ENCODE measurements at regions not wholly inside any gene's neighbourhood (a gene's known extent, or its start where the extent isn't known, plus 50 kb on each side); places are given as distances from the start of the nearest gene placed in this dataset.
A peak's percentile ranks its signal among the peaks of the same experiment; 100 is the strongest.

DNA sequence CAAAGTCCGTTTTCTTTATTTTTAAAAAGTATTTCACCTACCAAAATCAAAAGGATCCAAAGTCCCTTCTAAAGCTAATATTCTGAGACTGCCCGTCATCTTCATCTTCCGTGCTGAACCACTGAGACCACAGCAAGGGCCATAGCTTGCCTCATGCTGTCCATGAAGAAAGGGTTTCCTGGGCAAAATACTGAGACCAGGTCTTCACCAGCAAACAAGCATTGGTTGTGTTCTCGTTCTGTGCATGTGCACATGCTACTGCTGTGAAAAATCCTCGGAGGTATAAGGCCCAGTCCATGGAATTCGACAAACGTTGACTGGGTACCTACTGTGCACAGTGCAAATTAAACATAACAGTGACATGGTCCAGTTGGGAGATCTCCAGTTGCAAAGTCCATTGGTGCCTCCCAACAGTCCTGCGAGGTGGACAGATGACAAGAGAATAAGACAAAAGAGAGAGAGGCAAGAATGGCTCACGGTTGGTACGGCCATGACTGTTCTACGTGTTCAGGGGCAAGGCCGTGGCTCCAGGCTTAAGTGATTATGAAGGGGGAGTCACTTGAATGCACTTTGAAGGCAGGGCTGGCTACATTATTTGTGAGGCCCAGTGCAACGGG, 192.6 kb upstream of the GLI2 start (continued):
- peak; percentile 80; the same call in 1 of the 2 replicates for TF ChIP-seq ZNF747 (CRISPR knock-in tag; IDR thresholded peaks at IDR 0.05; ENCODE audit: borderline replicate concordance)
- TF ChIP-seq ZNF816 (CRISPR knock-in tag; IDR thresholded peaks at IDR 0.05; ENCODE audit: borderline replicate concordance) = peak; percentile 58; the same call in 1 of the 2 replicates
- peak; percentile 67 for TF ChIP-seq ZHX1 (CRISPR knock-in tag; IDR thresholded peaks at IDR 0.05; ENCODE audit: low read depth)
- peak; percentile 76; the same call in 1 of the 2 replicates for TF ChIP-seq ZNF788 (CRISPR knock-in tag; IDR thresholded peaks at IDR 0.05; ENCODE audit: borderline replicate concordance)
- TF ChIP-seq NFE2L2 (IDR thresholded peaks at IDR 0.05; ENCODE audit: low read length) = no peak
- TF ChIP-seq ETV5 (CRISPR knock-in tag; IDR thresholded peaks at IDR 0.05; ENCODE audit: borderline replicate concordance) = peak; percentile 9; the same call in 1 of the 2 replicates
- peak; percentile 24; the same call in 1 of the 2 replicates for TF ChIP-seq ARID3A (IDR thresholded peaks at IDR 0.05; ENCODE audit: low read depth, low read length)
- TF ChIP-seq, protein P1, sequence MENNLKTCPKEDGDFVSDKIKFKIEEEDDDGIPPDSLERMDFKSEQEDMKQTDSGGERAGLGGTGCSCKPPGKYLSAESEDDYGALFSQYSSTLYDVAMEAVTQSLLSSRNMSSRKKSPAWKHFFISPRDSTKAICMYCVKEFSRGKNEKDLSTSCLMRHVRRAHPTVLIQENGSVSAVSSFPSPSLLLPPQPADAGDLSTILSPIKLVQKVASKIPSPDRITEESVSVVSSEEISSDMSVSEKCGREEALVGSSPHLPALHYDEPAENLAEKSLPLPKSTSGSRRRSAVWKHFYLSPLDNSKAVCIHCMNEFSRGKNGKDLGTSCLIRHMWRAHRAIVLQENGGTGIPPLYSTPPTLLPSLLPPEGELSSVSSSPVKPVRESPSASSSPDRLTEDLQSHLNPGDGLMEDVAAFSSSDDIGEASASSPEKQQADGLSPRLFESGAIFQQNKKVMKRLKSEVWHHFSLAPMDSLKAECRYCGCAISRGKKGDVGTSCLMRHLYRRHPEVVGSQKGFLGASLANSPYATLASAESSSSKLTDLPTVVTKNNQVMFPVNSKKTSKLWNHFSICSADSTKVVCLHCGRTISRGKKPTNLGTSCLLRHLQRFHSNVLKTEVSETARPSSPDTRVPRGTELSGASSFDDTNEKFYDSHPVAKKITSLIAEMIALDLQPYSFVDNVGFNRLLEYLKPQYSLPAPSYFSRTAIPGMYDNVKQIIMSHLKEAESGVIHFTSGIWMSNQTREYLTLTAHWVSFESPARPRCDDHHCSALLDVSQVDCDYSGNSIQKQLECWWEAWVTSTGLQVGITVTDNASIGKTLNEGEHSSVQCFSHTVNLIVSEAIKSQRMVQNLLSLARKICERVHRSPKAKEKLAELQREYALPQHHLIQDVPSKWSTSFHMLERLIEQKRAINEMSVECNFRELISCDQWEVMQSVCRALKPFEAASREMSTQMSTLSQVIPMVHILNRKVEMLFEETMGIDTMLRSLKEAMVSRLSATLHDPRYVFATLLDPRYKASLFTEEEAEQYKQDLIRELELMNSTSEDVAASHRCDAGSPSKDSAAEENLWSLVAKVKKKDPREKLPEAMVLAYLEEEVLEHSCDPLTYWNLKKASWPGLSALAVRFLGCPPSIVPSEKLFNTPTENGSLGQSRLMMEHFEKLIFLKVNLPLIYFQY (CRISPR knock-in tag; IDR thresholded peaks at IDR 0.05; ENCODE audit: borderline replicate concordance) = peak; percentile 55; the same call in 1 of the 2 replicates
- TF ChIP-seq, protein P2, sequence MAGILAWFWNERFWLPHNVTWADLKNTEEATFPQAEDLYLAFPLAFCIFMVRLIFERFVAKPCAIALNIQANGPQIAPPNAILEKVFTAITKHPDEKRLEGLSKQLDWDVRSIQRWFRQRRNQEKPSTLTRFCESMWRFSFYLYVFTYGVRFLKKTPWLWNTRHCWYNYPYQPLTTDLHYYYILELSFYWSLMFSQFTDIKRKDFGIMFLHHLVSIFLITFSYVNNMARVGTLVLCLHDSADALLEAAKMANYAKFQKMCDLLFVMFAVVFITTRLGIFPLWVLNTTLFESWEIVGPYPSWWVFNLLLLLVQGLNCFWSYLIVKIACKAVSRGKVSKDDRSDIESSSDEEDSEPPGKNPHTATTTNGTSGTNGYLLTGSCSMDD (CRISPR knock-in tag; IDR thresholded peaks at IDR 0.05) = 0 out of 2 replicates have a peak, but pooled peaks have one; percentile 56
- 0 out of 2 replicates have a peak, but pooled peaks have one; percentile 46 for TF ChIP-seq ZNF569 (CRISPR knock-in tag; IDR thresholded peaks at IDR 0.05; ENCODE audit: borderline replicate concordance)
- TF ChIP-seq PCBP1 (IDR thresholded peaks at IDR 0.05; ENCODE audit: borderline replicate concordance, low read depth, low read length) = no peak
- peak; percentile 92 for TF ChIP-seq ZNF772 (CRISPR knock-in tag; IDR thresholded peaks at IDR 0.05)
- TF ChIP-seq GLI4 (CRISPR knock-in tag; IDR thresholded peaks at IDR 0.05; ENCODE audit: borderline replicate concordance) = no peak
- peak; percentile 44; the same call in 1 of the 2 replicates for TF ChIP-seq THRA (CRISPR knock-in tag; IDR thresholded peaks at IDR 0.05; ENCODE audit: borderline replicate concordance)
- TF ChIP-seq ZNF451 (CRISPR knock-in tag; IDR thresholded peaks at IDR 0.05) = 0 out of 2 replicates have a peak, but pooled peaks have one; percentile 59
- peak; percentile 97 for TF ChIP-seq ZKSCAN1 (IDR thresholded peaks at IDR 0.05; ENCODE audit: low read length)
- no peak for TF ChIP-seq CBFB (CRISPR knock-in tag; IDR thresholded peaks at IDR 0.05)
